GM12865 (cell line): ENCODE measurements at regions not wholly inside any gene's neighbourhood (a gene's known extent, or its start where the extent isn't known, plus 50 kb on each side); places are given as distances from the start of the nearest gene placed in this dataset.

Experiments
- DNase-seq: peaks from one replicate; pipeline ENCODE4 v3.0.0; 2010; ENCODE audit warnings: low read depth
- H3K4me3 ChIP-seq: 2 replicates; pipeline ENCODE4 v1.5.1; 2011; ENCODE audit warnings: mild to moderate bottlenecking, low read depth, low read length, control low read depth
- TF ChIP-seq, protein P1 (sequence below): IDR thresholded peaks from 2 replicates; pipeline ENCODE4 v1.5.1; 2011; ENCODE audit warnings: low read length, control low read depth, low read depth, inconsistent platforms; ENCODE audit not compliant: insufficient read depth; ENCODE audit errors: missing control alignments

DNA sequence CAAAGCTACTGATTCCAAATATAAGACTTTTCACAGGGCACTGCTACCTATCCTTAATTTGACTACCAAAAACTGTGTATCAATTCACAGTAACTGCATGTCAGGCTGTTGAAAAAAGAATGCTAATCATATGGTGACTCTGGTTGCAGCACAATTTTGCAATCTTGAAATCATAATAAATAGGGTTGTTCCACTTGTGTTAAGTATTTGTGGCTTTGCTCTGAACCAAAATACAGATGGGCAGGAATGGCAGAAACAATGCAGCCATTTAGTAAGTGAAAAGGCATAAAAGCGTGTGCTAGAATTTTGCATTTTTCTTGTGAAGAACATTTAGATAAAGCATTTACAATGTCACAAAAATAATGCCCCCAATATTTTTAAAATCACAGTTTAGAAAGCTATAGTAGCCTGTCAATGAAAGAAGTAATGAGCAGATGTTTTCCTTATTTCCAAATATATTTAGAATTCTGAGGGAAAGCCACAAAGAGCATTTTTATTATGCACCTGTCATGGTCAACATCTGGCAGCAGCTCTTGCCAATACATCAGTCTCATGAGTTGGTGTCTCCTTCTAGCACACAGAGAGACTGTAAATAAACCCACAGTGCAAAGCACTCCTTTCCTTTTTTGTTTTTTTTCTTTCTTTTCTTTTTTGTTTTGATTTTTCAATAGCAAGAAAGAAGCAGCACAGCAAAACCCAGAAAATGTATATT, 54.8 kb upstream of the PAM start:
- DNase-seq: no peak
- TF ChIP-seq, protein P1, sequence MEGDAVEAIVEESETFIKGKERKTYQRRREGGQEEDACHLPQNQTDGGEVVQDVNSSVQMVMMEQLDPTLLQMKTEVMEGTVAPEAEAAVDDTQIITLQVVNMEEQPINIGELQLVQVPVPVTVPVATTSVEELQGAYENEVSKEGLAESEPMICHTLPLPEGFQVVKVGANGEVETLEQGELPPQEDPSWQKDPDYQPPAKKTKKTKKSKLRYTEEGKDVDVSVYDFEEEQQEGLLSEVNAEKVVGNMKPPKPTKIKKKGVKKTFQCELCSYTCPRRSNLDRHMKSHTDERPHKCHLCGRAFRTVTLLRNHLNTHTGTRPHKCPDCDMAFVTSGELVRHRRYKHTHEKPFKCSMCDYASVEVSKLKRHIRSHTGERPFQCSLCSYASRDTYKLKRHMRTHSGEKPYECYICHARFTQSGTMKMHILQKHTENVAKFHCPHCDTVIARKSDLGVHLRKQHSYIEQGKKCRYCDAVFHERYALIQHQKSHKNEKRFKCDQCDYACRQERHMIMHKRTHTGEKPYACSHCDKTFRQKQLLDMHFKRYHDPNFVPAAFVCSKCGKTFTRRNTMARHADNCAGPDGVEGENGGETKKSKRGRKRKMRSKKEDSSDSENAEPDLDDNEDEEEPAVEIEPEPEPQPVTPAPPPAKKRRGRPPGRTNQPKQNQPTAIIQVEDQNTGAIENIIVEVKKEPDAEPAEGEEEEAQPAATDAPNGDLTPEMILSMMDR: no peak
- no peak overlapping the region for H3K4me3 ChIP-seq

DNA sequence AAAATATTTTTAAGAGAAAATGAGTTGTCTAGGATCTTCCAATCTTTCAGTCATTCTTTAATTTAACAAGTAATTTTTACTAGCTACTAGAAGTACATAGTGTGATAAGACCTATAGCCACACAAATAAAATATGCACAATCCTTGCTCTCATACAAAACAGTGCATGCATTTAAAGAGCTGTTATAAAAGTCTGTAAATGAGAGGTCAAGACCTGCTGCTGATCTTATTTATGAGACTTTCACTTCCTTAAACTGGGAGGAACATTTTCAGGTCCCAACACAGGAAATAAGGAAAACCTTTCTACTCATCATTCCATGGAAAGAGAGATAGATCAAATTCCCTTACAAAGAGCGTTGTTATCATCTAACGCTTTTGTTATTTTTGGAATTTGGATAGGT, 54.2 kb upstream of the PAM start:
- DNase-seq: no peak
- no peak overlapping the region for H3K4me3 ChIP-seq
- TF ChIP-seq, protein P1: no peak

DNA sequence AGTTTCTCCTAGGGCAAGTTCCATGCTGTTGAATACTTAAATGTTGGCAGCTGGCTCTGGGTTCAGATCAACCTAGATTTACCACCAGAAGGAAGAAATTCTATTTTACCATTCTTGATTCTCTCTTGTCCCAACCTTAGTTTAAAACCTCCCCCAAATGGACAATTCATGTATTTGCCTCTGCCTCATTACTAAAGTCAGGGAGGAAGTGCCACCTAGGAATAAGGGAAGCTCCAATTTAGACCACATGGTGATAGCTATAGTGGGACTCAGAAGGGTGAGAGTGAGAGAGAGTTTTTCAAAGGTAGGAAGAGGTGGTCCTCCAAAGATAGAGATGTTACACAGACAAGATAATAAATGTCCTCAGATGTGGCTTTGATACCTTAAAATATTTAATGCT, 53.4 kb upstream of the PAM start:
- no peak overlapping the region for H3K4me3 ChIP-seq
- TF ChIP-seq, protein P1: no peak
- no peak for DNase-seq
